Gastrocnemius medialis (tissue), 4 donors: ENCODE measurements at regions not wholly inside any gene's neighbourhood (a gene's known extent, or its start where the extent isn't known, plus 50 kb on each side); places are given as distances from the start of the nearest gene placed in this dataset.

Source experiments
- POLR2A ChIP-seq, 2 donors: fragments of 450-650 bp; IDR thresholded peaks; one replicate each; pipeline ENCODE4 v1.6.1; 2017; ENCODE audit warnings: antibody characterized with exemption in 2 of 2, mild to moderate bottlenecking in 2 of 2, moderate library complexity in 2 of 2
- TF ChIP-seq, protein P1 (sequence below), 5 experiments: fragments of 450-650 bp in 3 of 5; fragments of 200-600 bp in 2 of 5; sonication (generic) in 2 of 5; IDR thresholded peaks in 4 of 5; conservative IDR thresholded peaks in 1 of 5; 1 replicate in 4 of 5; 2 replicates in 1 of 5; pipeline ENCODE4 v1.5.1; 2016 to 2019; ENCODE audit warnings: antibody characterized with exemption in 5 of 5, mild to moderate bottlenecking in 3 of 5, moderate library complexity in 3 of 5

GRCh38 chr21:24994717-24995116 lies 612.6 kb downstream of the MRPL39 start:
- TF ChIP-seq POLR2A (IDR thresholded peaks at IDR 0.05), result no peak
- TF ChIP-seq, protein P1, sequence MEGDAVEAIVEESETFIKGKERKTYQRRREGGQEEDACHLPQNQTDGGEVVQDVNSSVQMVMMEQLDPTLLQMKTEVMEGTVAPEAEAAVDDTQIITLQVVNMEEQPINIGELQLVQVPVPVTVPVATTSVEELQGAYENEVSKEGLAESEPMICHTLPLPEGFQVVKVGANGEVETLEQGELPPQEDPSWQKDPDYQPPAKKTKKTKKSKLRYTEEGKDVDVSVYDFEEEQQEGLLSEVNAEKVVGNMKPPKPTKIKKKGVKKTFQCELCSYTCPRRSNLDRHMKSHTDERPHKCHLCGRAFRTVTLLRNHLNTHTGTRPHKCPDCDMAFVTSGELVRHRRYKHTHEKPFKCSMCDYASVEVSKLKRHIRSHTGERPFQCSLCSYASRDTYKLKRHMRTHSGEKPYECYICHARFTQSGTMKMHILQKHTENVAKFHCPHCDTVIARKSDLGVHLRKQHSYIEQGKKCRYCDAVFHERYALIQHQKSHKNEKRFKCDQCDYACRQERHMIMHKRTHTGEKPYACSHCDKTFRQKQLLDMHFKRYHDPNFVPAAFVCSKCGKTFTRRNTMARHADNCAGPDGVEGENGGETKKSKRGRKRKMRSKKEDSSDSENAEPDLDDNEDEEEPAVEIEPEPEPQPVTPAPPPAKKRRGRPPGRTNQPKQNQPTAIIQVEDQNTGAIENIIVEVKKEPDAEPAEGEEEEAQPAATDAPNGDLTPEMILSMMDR (IDR thresholded peaks at IDR 0.05 in 4 of 5, conservative IDR thresholded peaks at IDR 0.05 in 1 of 5), result no peak
